Fibroblast of peridontal ligament (primary cell): ENCODE measurements at regions not wholly inside any gene's neighbourhood (a gene's known extent, or its start where the extent isn't known, plus 50 kb on each side); places are given as distances from the start of the nearest gene placed in this dataset.
A peak's percentile ranks its signal among the peaks of the same experiment; 100 is the strongest.
"Not testable (repeated sequence)": the region's sequence is repeated elsewhere in the genome, so short reads cannot be mapped to it uniquely, and the experiment has no call there.

ENCODE experiments used
- DNase-seq: peaks from one replicate; pipeline ENCODE4 v3.0.0-alpha.2; 2010; ENCODE audit errors: extremely low read depth

- no peak for DNase-seq
Measured at GRCh38 chr2:19100570-19100969, 257.9 kb downstream of the OSR1 start.

- no peak for DNase-seq
Measured at GRCh38 chr2:19099181-19099580, 259.2 kb downstream of the OSR1 start.

DNA sequence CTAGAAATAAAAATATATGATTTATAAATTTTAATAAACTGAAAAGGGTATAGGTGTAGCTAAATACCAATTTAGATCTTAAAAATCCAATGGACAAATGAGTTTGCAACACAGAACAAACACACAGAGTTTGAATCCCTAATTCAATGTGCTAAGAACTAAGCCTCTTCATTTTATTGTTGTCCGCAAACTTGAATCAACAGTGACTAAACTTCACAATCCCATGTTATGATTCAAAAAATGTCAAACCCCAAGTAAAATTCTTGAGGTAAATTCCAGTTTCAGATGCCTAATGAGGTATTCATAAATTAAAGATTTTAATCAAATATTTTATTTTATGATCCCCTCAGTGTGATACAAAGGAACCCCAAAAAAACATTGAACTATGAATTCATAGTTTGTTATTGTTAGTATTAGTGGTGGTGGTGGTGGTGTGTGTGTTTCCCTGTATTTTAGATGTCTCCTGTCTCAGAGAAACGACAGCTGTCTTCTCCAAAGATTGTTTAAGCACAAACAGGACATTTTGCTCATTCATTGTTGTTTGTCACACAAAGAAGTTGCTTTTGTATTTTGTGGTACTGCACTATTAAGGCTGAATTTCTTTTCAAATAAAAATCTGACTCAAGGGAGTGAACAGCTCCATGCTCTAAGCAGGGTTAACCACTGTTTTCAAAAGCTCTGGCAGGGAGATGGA, 259.8 kb downstream of the OSR1 start:
- DNase-seq = no peak

DNA sequence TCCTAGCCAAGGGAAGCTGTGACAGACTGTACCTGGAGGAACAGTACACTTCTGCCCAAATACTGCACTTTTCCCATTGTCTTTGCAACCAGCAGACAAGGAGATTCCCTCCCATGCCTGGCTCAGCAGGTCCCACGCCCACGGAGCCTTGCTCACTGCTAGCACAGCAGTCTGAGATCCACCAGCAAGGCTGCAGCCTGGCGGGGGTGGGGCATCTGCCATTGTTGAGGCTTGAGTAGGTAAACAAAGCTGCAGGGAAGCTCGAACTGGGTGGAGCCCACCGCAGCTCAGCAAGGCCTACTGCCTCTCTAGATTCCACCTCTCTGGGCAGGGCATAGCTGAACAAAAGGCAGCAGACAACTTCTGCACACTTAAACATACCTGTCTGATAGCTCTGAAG, 268.9 kb downstream of the OSR1 start:
- DNase-seq = not testable (repeated sequence)

DNA sequence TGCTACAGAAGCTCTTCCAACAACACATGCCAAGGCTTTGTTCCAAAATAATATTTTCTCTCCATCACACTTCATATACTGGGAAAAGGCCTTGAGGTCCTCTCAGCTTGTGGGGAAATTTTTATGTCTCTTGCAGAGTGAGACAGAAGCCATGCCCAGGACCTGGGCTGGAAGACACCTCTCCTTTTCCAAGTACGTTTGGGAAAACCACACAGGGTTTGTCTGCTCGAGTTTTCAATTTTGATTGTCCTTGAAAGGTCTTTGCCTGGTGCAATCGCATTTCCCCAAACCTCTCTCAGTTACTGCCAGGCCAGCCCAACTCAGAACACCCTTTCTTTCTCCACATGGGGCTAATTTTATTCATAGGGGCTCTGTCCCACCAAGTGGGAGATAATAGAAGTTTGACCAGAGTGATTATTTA, 272.2 kb downstream of the OSR1 start:
- peak; percentile 22 for DNase-seq

GRCh38 chr2:19078709-19079108, 279.7 kb downstream of the OSR1 start:
- no peak for DNase-seq

DNA sequence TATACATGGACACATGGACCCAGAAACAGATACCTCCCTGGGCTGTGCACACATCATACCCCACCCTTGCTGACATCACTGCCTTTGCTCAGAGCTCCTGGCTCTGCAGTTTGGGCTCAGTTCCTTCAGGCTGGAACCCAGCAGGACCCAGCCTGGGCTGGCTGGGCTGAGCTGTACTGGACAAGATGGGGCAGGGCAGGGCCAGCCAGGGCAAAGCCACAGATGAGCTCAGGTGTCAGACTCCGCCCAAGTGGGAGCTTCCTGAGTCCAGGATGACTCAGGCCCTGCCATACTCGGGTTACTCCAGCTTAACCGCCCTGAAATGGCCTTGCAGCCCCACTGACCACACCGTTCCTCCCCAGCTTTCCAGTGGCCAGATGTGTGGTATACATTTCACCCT, 284.9 kb downstream of the OSR1 start:
- peak; percentile 65 for DNase-seq

DNA sequence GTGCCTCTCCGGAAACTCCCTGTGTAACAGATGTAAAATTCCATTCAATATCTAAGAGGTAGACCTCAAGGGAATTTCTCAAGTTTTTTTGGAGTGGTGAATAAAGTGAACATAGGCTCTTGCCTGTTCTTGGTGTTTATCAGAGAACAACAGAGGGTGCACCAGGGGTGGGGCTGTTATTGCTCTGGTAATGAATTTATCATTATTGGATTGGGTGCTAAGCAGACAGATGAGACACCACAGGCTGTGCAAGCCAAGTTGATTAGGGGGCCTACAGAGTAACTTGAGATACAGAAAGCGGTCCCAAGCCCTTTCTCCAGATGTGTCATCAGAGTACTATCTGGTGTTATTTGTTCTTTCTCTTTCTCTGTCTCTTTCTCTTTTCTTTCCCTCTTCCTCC, 286.3 kb downstream of the OSR1 start:
- no peak for DNase-seq

GRCh38 chr2:19070886-19071285, 287.5 kb downstream of the OSR1 start:
- no peak for DNase-seq

GRCh38 chr2:19068206-19068605, 290.2 kb downstream of the OSR1 start:
- no peak for DNase-seq

DNA sequence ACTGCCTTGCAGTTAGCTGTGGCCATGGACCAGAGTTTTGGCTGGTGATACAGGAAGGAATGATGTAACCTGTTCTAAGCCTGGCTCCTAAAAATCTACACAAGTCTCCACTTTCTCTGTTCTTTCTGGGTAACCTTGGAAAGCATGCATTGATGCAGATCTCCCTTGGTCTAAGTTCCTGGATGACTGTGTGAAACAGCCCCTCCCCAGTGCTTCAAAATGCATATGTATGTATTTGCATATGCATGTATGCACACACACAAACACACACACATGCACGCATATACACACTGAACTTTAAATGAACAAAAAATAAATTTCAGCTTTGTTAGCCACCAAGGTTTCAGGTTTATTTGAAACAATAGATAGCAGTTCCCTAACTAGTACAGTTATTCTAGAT, 296.1 kb downstream of the OSR1 start:
- no peak for DNase-seq

DNA sequence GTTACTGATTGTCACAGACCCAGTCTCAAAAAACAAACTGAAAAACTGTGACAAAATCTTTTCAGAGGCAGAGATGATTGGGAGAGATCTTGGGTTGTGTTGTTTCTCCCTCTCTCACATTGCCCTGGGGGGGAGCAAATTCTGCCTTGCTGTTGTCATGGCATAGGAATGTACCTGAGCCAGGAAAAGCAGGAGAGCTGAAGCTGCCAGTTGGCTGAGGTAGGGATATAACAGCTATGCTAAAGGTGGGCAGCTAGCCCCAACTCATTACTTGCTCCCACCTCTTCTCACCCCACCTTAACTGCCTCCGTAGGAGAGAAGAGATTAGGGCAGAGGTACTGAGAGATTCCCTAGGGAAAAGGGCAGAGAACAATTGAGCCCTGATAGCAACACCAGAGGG, 299.3 kb downstream of the OSR1 start:
- no peak for DNase-seq

GRCh38 chr2:19051203-19051831, 307.1 kb downstream of the OSR1 start:
- DNase-seq = no peak

DNA sequence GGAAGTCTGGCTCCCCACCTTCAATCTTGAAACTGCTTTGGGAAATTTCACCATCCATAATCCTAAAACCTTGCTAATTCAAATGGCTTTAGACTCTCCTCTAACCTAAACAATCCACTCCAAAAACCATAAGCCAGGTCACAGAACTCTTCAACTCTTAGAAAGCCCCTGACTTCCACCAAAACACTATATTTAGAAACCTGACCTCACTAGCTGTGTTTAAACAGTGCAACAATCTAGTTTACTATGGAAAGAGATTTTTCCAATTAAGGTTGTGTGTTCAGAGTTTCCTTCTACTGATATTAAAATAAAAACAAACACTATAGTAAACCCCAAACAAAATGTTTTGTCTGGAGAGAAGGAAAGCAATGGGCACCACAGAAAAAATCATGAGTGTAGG, 308.1 kb downstream of the OSR1 start:
- DNase-seq = no peak

- no peak for DNase-seq
Measured at GRCh38 chr2:19048593-19049266, 309.7 kb downstream of the OSR1 start.

GRCh38 chr2:19046986-19047780, 311.2 kb downstream of the OSR1 start:
- peak; percentile 42 for DNase-seq

- DNase-seq = no peak
Measured at GRCh38 chr2:19045151-19045550, 313.3 kb downstream of the OSR1 start.

DNA sequence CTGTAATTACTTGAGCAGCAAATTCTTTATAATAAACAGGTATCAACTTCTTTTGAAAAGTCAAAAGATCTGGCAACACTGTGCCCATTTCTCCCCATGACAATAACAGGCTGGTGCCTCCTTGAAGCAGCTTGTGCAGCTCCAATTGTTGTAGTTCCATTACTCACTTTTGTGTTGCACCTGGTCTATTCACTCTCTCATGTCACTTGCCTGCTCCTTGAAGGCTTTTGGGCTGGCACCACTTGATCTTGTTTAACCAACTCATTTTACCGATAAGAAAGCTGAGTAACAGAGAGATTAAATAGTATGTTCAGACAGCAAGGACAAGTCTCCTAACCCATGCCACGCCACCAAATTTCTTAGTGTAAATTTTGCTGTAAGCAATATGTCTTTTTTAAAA, 314.5 kb downstream of the OSR1 start:
- DNase-seq = no peak

DNA sequence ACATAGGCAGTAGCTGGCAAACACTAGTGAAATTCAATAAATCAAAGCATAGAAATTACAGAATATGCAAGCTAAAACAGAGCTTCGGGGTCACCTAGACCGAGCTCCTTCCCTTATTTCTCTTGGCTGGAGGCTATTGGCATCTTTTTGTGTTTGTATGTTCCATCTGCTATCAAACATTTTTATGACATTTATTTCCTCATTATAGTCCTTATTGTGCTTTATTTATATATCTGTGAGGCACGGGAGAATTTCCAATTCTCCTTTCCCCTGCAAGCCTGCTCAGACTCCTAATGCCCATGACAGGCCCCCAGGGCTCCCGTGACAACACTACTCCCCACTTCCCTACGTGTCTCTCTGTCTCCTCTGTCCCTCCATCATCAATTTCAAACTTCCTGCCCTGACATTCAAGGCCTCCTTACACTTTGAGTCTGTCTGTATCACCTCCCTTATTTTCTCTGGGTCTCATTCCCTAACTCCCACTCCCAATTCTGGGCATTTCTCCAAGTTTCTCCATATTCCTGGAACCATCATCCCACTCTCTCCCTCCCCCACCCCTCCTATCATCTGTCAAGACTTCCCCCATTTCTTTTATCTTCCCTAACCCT, 316.9 kb downstream of the OSR1 start:
- no peak for DNase-seq

DNA sequence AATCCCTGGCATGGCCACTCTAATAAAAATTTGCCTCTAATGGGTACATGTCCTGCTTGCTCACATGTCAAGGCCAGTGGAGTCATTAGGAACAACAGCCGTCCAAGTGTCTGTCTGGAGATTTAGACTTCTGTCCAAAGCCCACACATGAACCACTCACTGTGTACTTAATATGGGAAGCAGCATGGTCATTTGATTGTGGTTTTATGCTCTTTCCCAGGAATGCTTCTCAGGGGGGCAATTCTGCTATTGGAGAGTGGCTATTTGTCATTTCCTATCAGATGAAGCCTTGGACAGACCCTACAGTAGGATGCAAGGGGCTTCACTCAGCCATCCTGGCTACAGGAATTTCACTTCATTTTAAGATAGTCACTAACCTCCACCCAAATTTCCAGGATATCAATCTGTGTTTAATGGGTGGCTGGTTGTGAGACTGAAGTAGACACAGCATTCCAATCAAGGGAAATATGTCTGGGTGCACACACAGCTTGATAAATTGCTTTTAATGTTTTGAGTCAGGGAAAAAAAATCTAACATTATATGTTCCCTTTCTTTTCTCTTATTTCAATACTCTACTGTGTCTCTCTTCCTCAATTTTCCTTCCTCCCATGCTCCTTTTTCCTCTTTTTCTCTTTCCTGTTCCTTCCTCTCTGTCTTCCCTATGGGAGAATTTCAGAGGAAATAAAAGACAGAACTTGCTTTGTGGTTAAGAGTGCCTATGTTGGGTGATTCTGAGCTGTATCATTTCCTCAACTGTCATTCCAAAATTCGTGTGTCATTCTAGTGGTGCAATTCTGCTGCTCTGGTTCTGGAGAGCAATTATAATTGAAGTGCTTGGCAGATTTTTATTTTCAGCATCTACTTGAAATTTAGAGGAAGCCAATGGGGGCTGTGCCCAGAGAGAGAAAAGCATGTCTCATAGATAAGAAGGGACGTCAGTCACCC, 320.1 kb downstream of the OSR1 start:
- DNase-seq = peak; percentile 77

- DNase-seq = no peak
Measured at GRCh38 chr2:19036091-19036490, 322.3 kb downstream of the OSR1 start.
